Transverse colon (tissue), 4 donors: ENCODE measurements at regions not wholly inside any gene's neighbourhood (a gene's known extent, or its start where the extent isn't known, plus 50 kb on each side); places are given as distances from the start of the nearest gene placed in this dataset.

Experiments used
- EP300 ChIP-seq: sonication (generic); formaldehyde crosslinking; IDR thresholded peaks from one replicate; pipeline ENCODE4 v1.6.1; 2017; ENCODE audit warnings: antibody characterized with exemption, low read depth
- POLR2A ChIP-seq: fragments of 450-650 bp; IDR thresholded peaks from one replicate; pipeline ENCODE4 v1.6.1; 2016; ENCODE audit warnings: antibody characterized with exemption, mild to moderate bottlenecking, moderate library complexity
- POLR2AphosphoS5 ChIP-seq, 3 donors: sonication (generic); formaldehyde crosslinking; IDR thresholded peaks; one replicate each; pipeline ENCODE4 v1.6.1; 2016; ENCODE audit warnings: antibody characterized with exemption in 3 of 3
- TF ChIP-seq, protein P1 (sequence below), 5 experiments: fragments of 200-600 bp in 3 of 5; fragments of 450-650 bp in 2 of 5; sonication (generic) in 3 of 5; IDR thresholded peaks; 1 replicate in 2 of 5; 2 replicates in 3 of 5; pipeline ENCODE4 v1.5.1; 2016 to 2017; ENCODE audit warnings: antibody characterized with exemption in 5 of 5, inconsistent platforms in 3 of 5, mild to moderate bottlenecking in 2 of 5, moderate library complexity in 1 of 5

DNA sequence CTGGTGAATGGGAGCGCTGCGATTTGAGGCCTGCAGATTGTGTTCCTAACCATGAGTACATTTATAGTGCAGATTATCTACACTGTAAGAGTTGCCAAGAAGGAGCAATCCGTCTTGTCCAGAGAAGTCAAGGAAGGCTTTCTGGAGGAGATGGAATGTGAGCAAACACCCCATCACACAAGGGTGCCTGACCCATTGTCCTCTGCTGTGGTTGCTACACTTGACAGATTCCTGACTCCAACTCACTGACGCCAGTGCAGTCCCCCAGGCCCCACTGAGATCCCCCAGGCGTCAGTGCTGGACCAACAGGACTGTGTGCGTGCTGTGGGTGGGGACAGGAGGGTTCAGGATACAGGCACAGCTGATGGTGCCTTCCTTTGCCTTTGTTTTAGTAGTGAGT is 135.9 kb upstream of the TPM1 start:
- TF ChIP-seq, protein P1, sequence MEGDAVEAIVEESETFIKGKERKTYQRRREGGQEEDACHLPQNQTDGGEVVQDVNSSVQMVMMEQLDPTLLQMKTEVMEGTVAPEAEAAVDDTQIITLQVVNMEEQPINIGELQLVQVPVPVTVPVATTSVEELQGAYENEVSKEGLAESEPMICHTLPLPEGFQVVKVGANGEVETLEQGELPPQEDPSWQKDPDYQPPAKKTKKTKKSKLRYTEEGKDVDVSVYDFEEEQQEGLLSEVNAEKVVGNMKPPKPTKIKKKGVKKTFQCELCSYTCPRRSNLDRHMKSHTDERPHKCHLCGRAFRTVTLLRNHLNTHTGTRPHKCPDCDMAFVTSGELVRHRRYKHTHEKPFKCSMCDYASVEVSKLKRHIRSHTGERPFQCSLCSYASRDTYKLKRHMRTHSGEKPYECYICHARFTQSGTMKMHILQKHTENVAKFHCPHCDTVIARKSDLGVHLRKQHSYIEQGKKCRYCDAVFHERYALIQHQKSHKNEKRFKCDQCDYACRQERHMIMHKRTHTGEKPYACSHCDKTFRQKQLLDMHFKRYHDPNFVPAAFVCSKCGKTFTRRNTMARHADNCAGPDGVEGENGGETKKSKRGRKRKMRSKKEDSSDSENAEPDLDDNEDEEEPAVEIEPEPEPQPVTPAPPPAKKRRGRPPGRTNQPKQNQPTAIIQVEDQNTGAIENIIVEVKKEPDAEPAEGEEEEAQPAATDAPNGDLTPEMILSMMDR (IDR thresholded peaks at IDR 0.05): no peak
- no peak for TF ChIP-seq POLR2AphosphoS5 (IDR thresholded peaks at IDR 0.05)
- no peak for TF ChIP-seq POLR2A
- no peak for TF ChIP-seq EP300
